ENCODE measurements at regions not wholly inside any gene's neighbourhood (a gene's known extent, or its start where the extent isn't known, plus 50 kb on each side); places are given as distances from the start of the nearest gene placed in this dataset.

- H4K20me1 ChIP-seq (ENCODE audit: control insufficient read depth, insufficient read depth), result no peaks in the 10 kb centered on the region
- in situ Hi-C loops (cut with MboI) (loop anchor here (5.0 kb wide), 1 partner anchor 303 kb away; no protein-coding TSS in a partner anchor), intact Hi-C loops (cut with micrococcal nuclease; ENCODE audit: unreplicated experiment) (no loop called here)
- H3K4me1 ChIP-seq (ENCODE audit: control insufficient read depth, insufficient read depth, low read length), result no peaks in the 10 kb centered on the region
- CTCF ChIA-PET, result no interaction called here
- no peak overlapping the region for H3K27ac ChIP-seq (ENCODE audit: control insufficient read depth, insufficient read depth)
- no peak overlapping the region for H3K4me3 ChIP-seq
- ATAC-seq (no peak), FAIRE-seq (no peak), DNase-seq (ENCODE audit: low read depth, low spot score) (no peak)
- RAD21 ChIA-PET (ENCODE audit: unreplicated experiment), result no interaction called here
- no peak overlapping the region for H3K9ac ChIP-seq (ENCODE audit: control insufficient read depth, insufficient read depth, low read length)
- no peak overlapping the region for H3K4me2 ChIP-seq (ENCODE audit: control insufficient read depth, insufficient read depth)
- no peak for TF ChIP-seq SIN3A (IDR thresholded peaks at IDR 0.05; ENCODE audit: low read depth, low read length)
- TF ChIP-seq POLR2AphosphoS2 (IDR thresholded peaks at IDR 0.05; ENCODE audit: low read depth, low read length), result no peak
- no peak for TF ChIP-seq RBBP5 (conservative IDR thresholded peaks at IDR 0.05)
- no peak for TF ChIP-seq E2F4 (IDR thresholded peaks at IDR 0.05; ENCODE audit: low read depth, low read length)
- no peak for TF ChIP-seq NKRF (conservative IDR thresholded peaks at IDR 0.05)
- H3K9me3 ChIP-seq (replicated peaks; ENCODE audit: control insufficient read depth, insufficient read depth, low read length), result no peaks in the 10 kb centered on the region
- H2AFZ ChIP-seq (ENCODE audit: control insufficient read depth, low read depth, low read length), result no peak overlapping the region
- H3K27me3 ChIP-seq (replicated peaks in 1 of 2; ENCODE audit: control insufficient read depth in 2 of 2, insufficient read depth in 2 of 2, low read length in 1 of 2), result peaks cover 0 to 3% of the 10 kb centered on the region in 2 experiments; a peak in 2 of 4 replicates
- no TSS peak for BruUV-seq (replicated peaks)
- POLR2A ChIA-PET, result no interaction called here
- no peaks in the 10 kb centered on the region for H3K36me3 ChIP-seq (ENCODE audit: control insufficient read depth in 2 of 2, insufficient read depth in 2 of 2, low read length in 1 of 2)
- H3K79me2 ChIP-seq (ENCODE audit: control insufficient read depth, insufficient read depth, low read length), result no peaks in the 10 kb centered on the region
- SMC1A ChIA-PET (ENCODE audit: uncharacterized antibody, unreplicated experiment), result no interaction called here
Measured at GRCh38 chr12:13359636-13360035, 163.1 kb downstream of the EMP1 start.

All from GM12878 (cell line).